Activated CD4-positive, alpha-beta T cell treated with anti-CD3 and anti-CD28 coated beads for 36 hours (primary cell): ENCODE measurements at regions not wholly inside any gene's neighbourhood (a gene's known extent, or its start where the extent isn't known, plus 50 kb on each side); places are given as distances from the start of the nearest gene placed in this dataset.

ENCODE experiments used
- ATAC-seq: fragments of 200-7000 bp; cut with Tn5 transposase; one replicate; pipeline ENCODE4 v1.10.0; 2021; ENCODE audit warnings: mild to moderate bottlenecking, moderate library complexity
- CTCF ChIA-PET: fragments of 350-600 bp; sonication (Branson Sonifier 250); formaldehyde crosslinking; loops from one replicate; lab custom pipeline; 2021; ENCODE audit warnings: antibody characterized with exemption; lab: Charles Lee
- POLR2A ChIA-PET: fragments of 350-600 bp; sonication (Branson Sonifier 250); formaldehyde crosslinking; loops from one replicate; lab custom pipeline; 2021; ENCODE audit warnings: antibody characterized with exemption, inconsistent platforms; lab: Charles Lee
- DNase-seq: peaks from one replicate; pipeline ENCODE4 v3.0.0-alpha.2; 2020
- H3K27ac Mint-ChIP-seq: one replicate; pipeline ENCODE4 v1.8.0; 2021; ENCODE audit warnings: mixed read lengths
- H3K27me3 Mint-ChIP-seq: one replicate; pipeline ENCODE4 v1.8.0; 2021; ENCODE audit warnings: mixed read lengths
- H3K36me3 Mint-ChIP-seq: one replicate; pipeline ENCODE4 v1.8.0; 2021; ENCODE audit warnings: low read depth, mixed read lengths
- H3K4me1 Mint-ChIP-seq: one replicate; pipeline ENCODE4 v1.8.0; 2021; ENCODE audit warnings: mixed read lengths
- H3K4me3 Mint-ChIP-seq: one replicate; pipeline ENCODE4 v1.8.0; 2021; ENCODE audit warnings: mild to moderate bottlenecking, moderate library complexity, mixed read lengths
- H3K9me3 Mint-ChIP-seq: one replicate; pipeline ENCODE4 v1.8.0; 2021; ENCODE audit warnings: low read depth, mixed read lengths
- intact Hi-C, 2 experiments: fragments of 100-400 bp; cut with DNase I in 1 of 2; cut with micrococcal nuclease in 1 of 2; formaldehyde crosslinking; loops; one replicate each; pipeline versions ENCODE4 v1.14.2 to v1.15.1; 2022 to 2024; cut with DNase I, micrococcal nuclease

DNA sequence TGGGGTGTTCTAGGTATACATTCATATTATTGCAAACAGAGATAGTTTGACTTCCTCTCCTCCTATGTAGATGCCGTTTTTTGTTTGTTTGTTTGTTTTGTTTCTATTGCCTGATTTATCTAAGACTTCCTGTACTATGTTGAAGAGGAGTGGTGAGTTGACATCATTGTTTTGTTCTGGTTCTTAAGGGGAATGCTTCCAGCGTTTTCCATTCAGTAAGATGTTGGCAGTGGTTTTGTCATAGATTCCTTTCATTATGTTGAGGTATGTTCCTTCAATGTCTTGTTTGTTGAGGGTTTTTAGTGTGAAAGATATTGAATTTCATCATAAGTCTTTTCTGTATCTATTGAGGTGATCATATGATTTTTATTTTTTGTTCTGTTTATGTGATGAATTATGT is 401.6 kb upstream of the EPHA5 start:
- H3K4me1 Mint-ChIP-seq, result no peaks in the 10 kb centered on the region
- DNase-seq (no peak), ATAC-seq (no peak)
- H3K27me3 Mint-ChIP-seq, result no peaks in the 10 kb centered on the region
- H3K27ac Mint-ChIP-seq, result no peak overlapping the region
- H3K36me3 Mint-ChIP-seq, result no peaks in the 10 kb centered on the region
- no peak overlapping the region for H3K4me3 Mint-ChIP-seq
- H3K9me3 Mint-ChIP-seq, result peaks cover 11% of the 10 kb centered on the region
- intact Hi-C loops, result no loop called here
- ChIA-PET POLR2A (no interaction called here), CTCF (no interaction called here)

- Mint-ChIP-seq H3K4me3 (no peak overlapping the region), H3K27ac (no peak overlapping the region), H3K4me1 (no peaks in the 10 kb centered on the region), H3K9me3 (peaks cover 2% of the 10 kb centered on the region), H3K27me3 (no peaks in the 10 kb centered on the region), H3K36me3 (no peaks in the 10 kb centered on the region)
- DNase-seq, result no peak
- ChIA-PET POLR2A (no interaction called here), CTCF (no interaction called here)
- intact Hi-C loops, result no loop called here
- no peak for ATAC-seq
These were observed 392.6 kb upstream of the EPHA5 start for GRCh38 chr4:66062921-66063320.

- no peaks in the 10 kb centered on the region for H3K27me3 Mint-ChIP-seq
- no peaks in the 10 kb centered on the region for H3K36me3 Mint-ChIP-seq
- H3K4me1 Mint-ChIP-seq, result no peaks in the 10 kb centered on the region
- no peak overlapping the region for H3K27ac Mint-ChIP-seq
- H3K9me3 Mint-ChIP-seq, result peaks cover 2% of the 10 kb centered on the region
- H3K4me3 Mint-ChIP-seq, result no peak overlapping the region
- intact Hi-C loops, result no loop called here
- ChIA-PET POLR2A (no interaction called here), CTCF (no interaction called here)
- ATAC-seq (no peak), DNase-seq (no peak)
These were observed 391.8 kb upstream of the EPHA5 start for GRCh38 chr4:66062044-66062443.

GRCh38 chr4:66059556-66059955 is 389.3 kb upstream of the EPHA5 start:
- Mint-ChIP-seq H3K9me3 (peaks cover 6% of the 10 kb centered on the region), H3K36me3 (no peaks in the 10 kb centered on the region), H3K27me3 (no peaks in the 10 kb centered on the region), H3K27ac (no peak overlapping the region), H3K4me3 (no peak overlapping the region), H3K4me1 (no peaks in the 10 kb centered on the region)
- POLR2A ChIA-PET, result no interaction called here
- intact Hi-C loops, result no loop called here
- no peak for DNase-seq
- no peak for ATAC-seq
- CTCF ChIA-PET, result no interaction called here

DNA sequence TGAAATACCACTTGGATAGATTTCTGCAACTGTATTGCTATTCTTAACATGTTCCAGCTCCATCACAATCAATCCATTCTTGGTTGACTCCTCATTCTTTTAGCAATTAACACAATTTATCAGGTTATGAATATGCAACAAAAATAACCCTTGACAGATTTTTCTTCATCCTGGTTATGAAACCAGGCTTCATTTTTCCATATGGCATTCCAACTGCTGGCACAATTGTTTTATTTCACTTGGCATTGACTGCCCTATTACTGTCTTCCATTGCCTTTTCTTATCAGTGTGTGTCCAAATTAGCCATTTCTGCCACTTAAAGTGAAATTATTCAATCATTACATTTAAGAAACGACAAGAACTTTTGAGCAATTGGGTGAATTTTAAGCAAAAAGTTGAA is 388.8 kb upstream of the EPHA5 start:
- CTCF ChIA-PET, result no interaction called here
- Mint-ChIP-seq H3K27ac (no peak overlapping the region), H3K36me3 (no peaks in the 10 kb centered on the region), H3K9me3 (peaks cover 6% of the 10 kb centered on the region), H3K27me3 (no peaks in the 10 kb centered on the region), H3K4me1 (no peaks in the 10 kb centered on the region), H3K4me3 (no peak overlapping the region)
- no peak for ATAC-seq
- POLR2A ChIA-PET, result no interaction called here
- DNase-seq, result no peak
- intact Hi-C loops, result no loop called here

DNA sequence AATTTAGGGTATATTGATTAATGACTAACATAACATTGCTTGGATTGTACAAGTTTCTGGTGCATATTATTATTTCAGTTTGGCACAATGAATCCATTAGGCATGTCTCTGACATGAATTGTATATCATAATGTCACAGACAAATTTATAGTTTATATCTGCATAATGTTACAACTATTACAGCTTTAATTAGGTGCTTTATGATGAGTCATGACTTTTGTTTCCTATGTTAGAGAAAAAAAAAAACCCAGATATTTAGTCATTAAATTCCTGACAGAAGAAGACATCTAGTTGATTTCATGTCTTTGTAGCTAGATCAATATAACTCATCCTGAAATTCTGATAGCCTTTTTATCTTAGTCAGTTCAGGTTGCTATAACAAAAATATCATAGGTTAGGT is 385.7 kb upstream of the EPHA5 start:
- ATAC-seq (no peak), DNase-seq (no peak)
- CTCF ChIA-PET, result no interaction called here
- Mint-ChIP-seq H3K36me3 (no peaks in the 10 kb centered on the region), H3K9me3 (peaks cover 6% of the 10 kb centered on the region), H3K4me3 (no peak overlapping the region), H3K27me3 (no peaks in the 10 kb centered on the region), H3K27ac (no peak overlapping the region), H3K4me1 (no peaks in the 10 kb centered on the region)
- intact Hi-C loops, result no loop called here
- POLR2A ChIA-PET, result no interaction called here

- no peak overlapping the region for H3K27ac Mint-ChIP-seq
- intact Hi-C loops, result no loop called here
- H3K4me3 Mint-ChIP-seq, result no peak overlapping the region
- DNase-seq (no peak), ATAC-seq (no peak)
- no peaks in the 10 kb centered on the region for H3K36me3 Mint-ChIP-seq
- H3K9me3 Mint-ChIP-seq, result peaks cover 9% of the 10 kb centered on the region
- POLR2A ChIA-PET, result no interaction called here
- CTCF ChIA-PET, result interaction anchor here (1.3 kb wide), 1 partner anchor 16 kb away, joined by 3 read pairs; no protein-coding TSS in a partner anchor
- no peaks in the 10 kb centered on the region for H3K27me3 Mint-ChIP-seq
- no peaks in the 10 kb centered on the region for H3K4me1 Mint-ChIP-seq
These were observed 382.1 kb upstream of the EPHA5 start for GRCh38 chr4:66052426-66052825.

- ChIA-PET POLR2A (no interaction called here), CTCF (no interaction called here)
- DNase-seq (no peak), ATAC-seq (no peak)
- no peaks in the 10 kb centered on the region for H3K4me1 Mint-ChIP-seq
- H3K4me3 Mint-ChIP-seq, result no peak overlapping the region
- H3K27ac Mint-ChIP-seq, result no peak overlapping the region
- intact Hi-C loops, result no loop called here
- H3K36me3 Mint-ChIP-seq, result no peaks in the 10 kb centered on the region
- H3K9me3 Mint-ChIP-seq, result peaks cover 5% of the 10 kb centered on the region
- no peaks in the 10 kb centered on the region for H3K27me3 Mint-ChIP-seq
These were observed 378.6 kb upstream of the EPHA5 start for GRCh38 chr4:66048861-66049260.

- no peaks in the 10 kb centered on the region for H3K27me3 Mint-ChIP-seq
- no peak for ATAC-seq
- intact Hi-C loops, result no loop called here
- no peaks in the 10 kb centered on the region for H3K4me1 Mint-ChIP-seq
- no peaks in the 10 kb centered on the region for H3K36me3 Mint-ChIP-seq
- ChIA-PET POLR2A (no interaction called here), CTCF (no interaction called here)
- H3K27ac Mint-ChIP-seq, result no peak overlapping the region
- no peak overlapping the region for H3K4me3 Mint-ChIP-seq
- DNase-seq, result no peak
- peaks cover 7% of the 10 kb centered on the region for H3K9me3 Mint-ChIP-seq
These were observed 375.6 kb upstream of the EPHA5 start for GRCh38 chr4:66045913-66046312.

GRCh38 chr4:66035701-66036100 is 365.4 kb upstream of the EPHA5 start:
- no peak for ATAC-seq
- no peak overlapping the region for H3K4me3 Mint-ChIP-seq
- no peaks in the 10 kb centered on the region for H3K4me1 Mint-ChIP-seq
- no peak for DNase-seq
- ChIA-PET CTCF (no interaction called here), POLR2A (no interaction called here)
- H3K9me3 Mint-ChIP-seq, result peaks cover 9% of the 10 kb centered on the region
- H3K27me3 Mint-ChIP-seq, result no peaks in the 10 kb centered on the region
- H3K36me3 Mint-ChIP-seq, result no peaks in the 10 kb centered on the region
- no peak overlapping the region for H3K27ac Mint-ChIP-seq
- intact Hi-C loops, result no loop called here

GRCh38 chr4:66034671-66035070 is 364.4 kb upstream of the EPHA5 start:
- Mint-ChIP-seq H3K27me3 (no peaks in the 10 kb centered on the region), H3K36me3 (no peaks in the 10 kb centered on the region), H3K27ac (no peak overlapping the region), H3K4me3 (no peak overlapping the region), H3K9me3 (peaks cover 11% of the 10 kb centered on the region), H3K4me1 (no peaks in the 10 kb centered on the region)
- DNase-seq (no peak), ATAC-seq (no peak)
- ChIA-PET POLR2A (no interaction called here), CTCF (no interaction called here)
- intact Hi-C loops, result no loop called here

DNA sequence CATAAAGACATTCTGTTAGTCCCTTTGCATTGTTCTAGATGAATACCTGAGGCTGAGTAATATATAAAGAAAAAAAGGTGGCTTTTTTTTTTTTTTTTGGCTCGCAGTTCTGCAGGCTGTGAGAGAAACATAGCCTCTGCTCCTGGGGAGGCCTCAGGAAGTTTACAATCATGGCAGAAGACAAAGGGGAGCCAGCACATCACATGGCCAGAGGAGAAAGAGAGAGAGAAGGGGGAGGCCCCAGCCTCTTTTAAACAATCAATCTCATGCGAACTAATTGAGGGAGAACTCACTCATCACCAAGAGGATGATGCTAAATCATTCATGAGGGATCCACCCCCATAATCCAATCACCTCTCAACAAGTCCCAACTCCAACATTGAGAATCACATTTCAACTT is 364.0 kb upstream of the EPHA5 start:
- no peak for ATAC-seq
- Mint-ChIP-seq H3K4me3 (no peak overlapping the region), H3K36me3 (no peaks in the 10 kb centered on the region), H3K9me3 (peaks cover 11% of the 10 kb centered on the region), H3K27ac (no peak overlapping the region), H3K4me1 (no peaks in the 10 kb centered on the region), H3K27me3 (no peaks in the 10 kb centered on the region)
- ChIA-PET POLR2A (no interaction called here), CTCF (no interaction called here)
- DNase-seq, result no peak
- intact Hi-C loops, result no loop called here

DNA sequence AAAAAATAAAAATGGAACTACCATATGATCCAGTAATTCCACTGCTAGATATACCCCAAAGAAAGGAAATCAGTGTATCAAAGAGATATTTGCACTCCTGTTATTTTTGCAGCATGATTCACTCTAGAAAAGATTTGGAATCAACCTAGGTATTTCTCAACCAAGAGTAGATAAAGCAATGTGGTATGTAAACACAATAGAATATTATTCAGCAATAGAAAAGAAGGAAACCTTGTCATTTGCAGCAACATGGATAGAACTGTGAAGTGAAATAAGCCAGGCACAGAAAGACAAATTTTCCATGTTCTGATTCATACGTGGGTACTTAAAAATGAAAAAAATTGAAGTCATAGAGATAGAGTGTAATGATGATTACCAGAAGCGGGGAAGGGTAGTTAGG is 362.3 kb upstream of the EPHA5 start:
- Mint-ChIP-seq H3K9me3 (peaks cover 13% of the 10 kb centered on the region), H3K27ac (no peak overlapping the region), H3K4me1 (no peaks in the 10 kb centered on the region), H3K4me3 (no peak overlapping the region), H3K36me3 (no peaks in the 10 kb centered on the region), H3K27me3 (no peaks in the 10 kb centered on the region)
- CTCF ChIA-PET, result no interaction called here
- POLR2A ChIA-PET, result no interaction called here
- no peak for DNase-seq
- no peak for ATAC-seq
- intact Hi-C loops, result no loop called here
